VCaP (cell line): ENCODE measurements at regions not wholly inside any gene's neighbourhood (a gene's known extent, or its start where the extent isn't known, plus 50 kb on each side); places are given as distances from the start of the nearest gene placed in this dataset.

Experiments used
- H3K27ac ChIP-seq: fragments of 450-650 bp; 2 replicates; pipeline ENCODE4 v1.5.1; 2017
- TF ChIP-seq, protein P1 (sequence below): fragments of 450-650 bp; conservative IDR thresholded peaks from 2 replicates; pipeline ENCODE4 v1.5.1; 2017; ENCODE audit warnings: mild to moderate bottlenecking, moderate library complexity

- no peak overlapping the region for H3K27ac ChIP-seq
- TF ChIP-seq, protein P1, sequence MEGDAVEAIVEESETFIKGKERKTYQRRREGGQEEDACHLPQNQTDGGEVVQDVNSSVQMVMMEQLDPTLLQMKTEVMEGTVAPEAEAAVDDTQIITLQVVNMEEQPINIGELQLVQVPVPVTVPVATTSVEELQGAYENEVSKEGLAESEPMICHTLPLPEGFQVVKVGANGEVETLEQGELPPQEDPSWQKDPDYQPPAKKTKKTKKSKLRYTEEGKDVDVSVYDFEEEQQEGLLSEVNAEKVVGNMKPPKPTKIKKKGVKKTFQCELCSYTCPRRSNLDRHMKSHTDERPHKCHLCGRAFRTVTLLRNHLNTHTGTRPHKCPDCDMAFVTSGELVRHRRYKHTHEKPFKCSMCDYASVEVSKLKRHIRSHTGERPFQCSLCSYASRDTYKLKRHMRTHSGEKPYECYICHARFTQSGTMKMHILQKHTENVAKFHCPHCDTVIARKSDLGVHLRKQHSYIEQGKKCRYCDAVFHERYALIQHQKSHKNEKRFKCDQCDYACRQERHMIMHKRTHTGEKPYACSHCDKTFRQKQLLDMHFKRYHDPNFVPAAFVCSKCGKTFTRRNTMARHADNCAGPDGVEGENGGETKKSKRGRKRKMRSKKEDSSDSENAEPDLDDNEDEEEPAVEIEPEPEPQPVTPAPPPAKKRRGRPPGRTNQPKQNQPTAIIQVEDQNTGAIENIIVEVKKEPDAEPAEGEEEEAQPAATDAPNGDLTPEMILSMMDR: no peak
Measured at GRCh38 chr22:27476729-27477128, 324.8 kb downstream of the MN1 start.

- H3K27ac ChIP-seq: no peak overlapping the region
- TF ChIP-seq, protein P1: no peak
Measured at GRCh38 chr22:27477171-27477570, 324.4 kb downstream of the MN1 start.

DNA sequence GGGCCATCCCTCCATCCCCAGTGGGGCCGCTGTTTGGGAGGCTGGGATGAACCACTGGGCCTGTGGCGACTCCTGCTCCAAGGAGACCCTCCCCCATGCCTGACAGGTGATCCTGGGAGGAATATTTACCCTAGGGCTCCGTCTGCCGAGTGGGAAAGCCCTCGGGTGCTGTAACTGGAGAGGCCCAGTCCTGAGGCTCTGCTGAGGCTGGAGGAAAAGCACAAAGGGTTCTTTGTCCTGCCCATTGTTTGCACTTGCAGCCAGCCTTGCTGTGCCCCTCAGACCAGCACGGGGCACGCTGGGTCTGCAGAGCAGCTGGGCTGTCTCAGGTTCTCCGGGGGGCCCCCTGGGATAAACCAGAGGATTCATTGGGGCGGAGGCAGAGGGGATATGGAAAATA lies 321.1 kb downstream of the MN1 start:
- TF ChIP-seq, protein P1: no peak
- H3K27ac ChIP-seq: no peak overlapping the region

- no peak overlapping the region for H3K27ac ChIP-seq
- TF ChIP-seq, protein P1: no peak
Measured at GRCh38 chr22:27482402-27482801, 319.2 kb downstream of the MN1 start.

DNA sequence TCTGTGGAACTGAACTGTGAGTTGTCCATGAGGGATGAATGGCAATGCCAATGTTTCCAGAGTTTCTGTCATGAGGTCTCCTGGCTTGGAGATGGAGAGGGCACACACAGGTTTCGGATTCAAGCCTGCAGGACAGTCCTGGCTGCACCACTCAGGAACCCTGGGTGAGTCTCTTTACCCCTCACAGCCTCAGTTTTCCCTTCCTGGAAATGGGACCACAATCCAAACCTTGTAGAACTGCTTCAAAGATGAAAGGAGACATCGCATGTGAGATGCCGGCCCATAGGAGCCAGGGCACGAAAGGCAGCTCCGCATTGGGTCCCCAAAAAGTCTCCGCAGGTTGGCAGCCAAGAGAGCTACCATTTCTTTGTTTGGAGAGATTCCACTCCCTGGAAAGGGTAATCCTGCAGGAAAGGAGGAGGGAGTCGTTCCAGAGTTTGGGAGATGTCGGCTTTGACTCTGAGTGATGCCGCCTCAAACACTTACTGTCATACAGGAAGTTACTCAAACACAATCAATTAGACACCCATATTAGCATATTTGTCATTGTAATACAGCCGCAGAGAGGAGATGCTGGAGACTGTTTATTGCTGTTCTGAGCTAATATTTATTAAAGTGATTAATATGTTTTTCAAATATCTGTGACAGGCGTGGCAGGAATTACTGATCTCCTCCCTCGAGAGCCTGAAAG lies 318.3 kb downstream of the MN1 start:
- TF ChIP-seq, protein P1: no peak
- no peak overlapping the region for H3K27ac ChIP-seq

GRCh38 chr22:27485842-27486241 lies 315.7 kb downstream of the MN1 start:
- TF ChIP-seq, protein P1: no peak
- H3K27ac ChIP-seq: no peak overlapping the region

DNA sequence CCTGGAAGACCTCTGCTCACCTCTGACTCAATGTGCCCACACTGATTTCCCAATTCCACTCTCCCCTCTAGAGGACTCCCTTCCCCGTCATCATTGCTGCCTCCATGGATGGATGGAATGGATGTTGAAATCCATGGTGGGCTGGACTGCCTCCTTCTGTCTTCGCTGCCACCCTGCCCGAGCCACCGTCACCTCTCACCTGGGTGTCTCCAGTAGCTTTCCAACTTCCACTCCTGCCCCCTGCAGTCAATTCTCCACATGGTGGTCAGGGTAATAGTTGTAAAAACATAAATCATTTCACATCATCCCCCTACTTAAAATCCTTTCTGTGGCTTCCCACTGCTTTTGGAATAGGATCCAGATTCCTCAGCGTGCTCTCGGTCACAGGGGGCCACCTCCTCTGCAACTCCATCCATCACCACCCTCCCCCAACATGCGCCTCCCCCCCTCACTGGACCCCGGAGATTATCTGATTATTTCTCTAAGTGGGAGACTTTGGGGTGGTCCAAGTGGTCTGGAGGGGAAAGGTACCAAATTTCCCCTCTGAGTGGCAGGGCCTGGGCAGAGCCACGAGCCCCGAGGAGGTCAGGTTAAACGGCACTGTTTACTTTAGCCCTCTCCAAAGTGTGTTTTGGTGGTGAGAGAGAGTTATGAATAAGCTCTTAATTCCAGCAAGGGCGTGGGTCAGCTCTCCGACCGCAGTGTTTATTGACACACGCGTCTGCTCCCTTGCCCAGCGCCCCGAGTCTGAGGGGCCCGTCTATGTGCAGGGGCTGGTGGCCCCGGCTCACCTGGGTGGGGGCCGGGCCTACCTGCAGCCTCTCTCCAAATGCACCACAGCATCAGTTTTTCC lies 313.7 kb downstream of the MN1 start:
- no peak overlapping the region for H3K27ac ChIP-seq
- TF ChIP-seq, protein P1: no peak
